NCI-H510A (cell line): ENCODE measurements at regions not wholly inside any gene's neighbourhood (a gene's known extent, or its start where the extent isn't known, plus 50 kb on each side); places are given as distances from the start of the nearest gene placed in this dataset.

Source experiments
- DNase-seq: peaks from one replicate; lab custom pipeline; 2025; lab: John Stamatoyannopoulos, UW

DNA sequence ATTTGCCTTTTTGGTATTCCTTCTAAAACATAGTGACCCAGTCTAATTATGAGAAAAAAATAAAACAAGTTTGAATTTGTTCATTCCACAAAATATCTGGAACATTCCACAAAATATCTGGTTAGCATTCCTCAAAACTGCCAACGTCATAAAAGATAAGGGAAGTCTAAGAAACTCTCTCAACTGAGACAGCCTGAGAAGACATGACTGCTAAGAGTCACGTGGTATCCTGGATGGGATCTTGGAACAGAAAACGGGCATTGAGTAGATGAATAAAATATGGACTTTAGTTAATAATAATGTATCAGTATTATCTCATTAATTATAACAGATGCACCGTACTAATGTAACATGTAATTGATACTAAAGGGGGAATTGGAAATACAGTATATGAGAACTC is 280.9 kb downstream of the ARAP2 start:
- DNase-seq = no peak

- no peak for DNase-seq
Observed at GRCh38 chr4:35963974-35964515, 280.3 kb downstream of the ARAP2 start.

- DNase-seq = no peak
Observed at GRCh38 chr4:35965300-35965699, 279.0 kb downstream of the ARAP2 start.

- DNase-seq = no peak
Observed at GRCh38 chr4:35966566-35966965, 277.7 kb downstream of the ARAP2 start.

- DNase-seq = no peak
Observed at GRCh38 chr4:35970366-35970960, 273.9 kb downstream of the ARAP2 start.

DNA sequence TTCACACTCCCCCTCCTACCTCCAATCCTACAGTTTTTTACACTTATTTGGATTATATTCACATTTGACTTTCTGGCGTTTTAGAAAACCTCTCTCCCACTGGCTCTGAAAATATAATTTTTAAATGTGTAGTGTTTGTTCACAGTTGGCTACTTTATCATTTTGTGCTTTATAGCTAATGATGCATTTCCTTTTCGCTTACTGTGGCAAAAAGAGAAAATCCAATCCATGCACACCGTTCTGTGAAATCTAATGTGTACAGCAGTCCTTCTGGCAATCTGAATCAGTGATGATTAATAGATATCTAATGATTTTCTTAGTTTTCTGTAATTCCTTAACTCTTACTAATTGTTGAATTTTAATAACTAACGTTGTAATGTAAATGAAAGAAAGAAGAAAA is 271.5 kb downstream of the ARAP2 start:
- DNase-seq = no peak

GRCh38 chr4:35975617-35976355 is 268.5 kb downstream of the ARAP2 start:
- no peak for DNase-seq

- no peak for DNase-seq
Observed at GRCh38 chr4:35978551-35978950, 265.8 kb downstream of the ARAP2 start.

- no peak for DNase-seq
Observed at GRCh38 chr4:35982318-35982717, 262.0 kb downstream of the ARAP2 start.

GRCh38 chr4:35986537-35986936 is 257.8 kb downstream of the ARAP2 start:
- DNase-seq = no peak

DNA sequence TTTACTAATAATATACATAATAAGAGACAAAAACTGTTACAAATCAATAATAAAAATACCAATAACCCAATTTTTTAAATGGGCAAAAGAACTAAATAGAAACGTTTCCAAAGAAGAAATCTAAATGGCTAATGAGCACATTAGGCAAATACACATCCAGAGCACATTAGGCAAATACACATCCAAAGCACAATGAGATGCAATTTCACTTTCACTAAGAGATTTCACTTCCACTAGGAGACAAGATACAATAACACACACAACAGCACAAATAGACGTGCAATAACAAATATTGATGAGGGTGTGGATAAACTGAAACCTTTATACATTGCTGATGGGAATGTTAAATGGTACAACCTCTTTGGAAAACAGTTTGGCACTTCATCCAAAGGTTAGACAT is 250.7 kb downstream of the ARAP2 start:
- DNase-seq = no peak

- no peak for DNase-seq
Observed at GRCh38 chr4:36000941-36001557, 243.3 kb downstream of the ARAP2 start.

GRCh38 chr4:36003051-36003450 is 241.3 kb downstream of the ARAP2 start:
- no peak for DNase-seq

GRCh38 chr4:36004204-36004851 is 240.0 kb downstream of the ARAP2 start:
- DNase-seq = no peak

- no peak for DNase-seq
Observed at GRCh38 chr4:36006226-36006625, 238.1 kb downstream of the ARAP2 start.

DNA sequence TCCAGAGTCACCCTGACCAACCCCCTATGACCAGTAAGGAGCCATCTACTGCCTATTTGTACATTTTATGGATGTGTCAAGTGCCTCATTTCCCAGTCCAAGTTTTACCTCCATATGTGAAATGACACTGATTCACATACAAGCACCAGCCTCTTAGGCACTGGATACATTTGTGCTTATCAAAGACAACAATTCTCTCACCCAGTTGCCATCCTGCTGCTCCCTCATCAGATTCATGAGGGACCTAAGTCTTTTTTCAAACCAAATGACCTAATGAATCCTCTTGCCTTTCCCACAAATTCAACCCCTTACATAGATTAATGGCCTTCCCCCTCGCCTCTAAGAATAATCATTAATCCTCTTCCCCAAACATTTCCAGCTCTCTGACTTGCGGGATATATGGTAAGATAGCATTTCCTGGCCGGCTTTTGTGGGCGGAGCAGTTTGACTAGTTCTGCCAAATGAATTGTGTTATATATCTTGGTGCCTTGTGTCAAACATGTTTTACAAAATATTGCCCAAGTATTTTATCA is 233.9 kb downstream of the ARAP2 start:
- DNase-seq = no peak

DNA sequence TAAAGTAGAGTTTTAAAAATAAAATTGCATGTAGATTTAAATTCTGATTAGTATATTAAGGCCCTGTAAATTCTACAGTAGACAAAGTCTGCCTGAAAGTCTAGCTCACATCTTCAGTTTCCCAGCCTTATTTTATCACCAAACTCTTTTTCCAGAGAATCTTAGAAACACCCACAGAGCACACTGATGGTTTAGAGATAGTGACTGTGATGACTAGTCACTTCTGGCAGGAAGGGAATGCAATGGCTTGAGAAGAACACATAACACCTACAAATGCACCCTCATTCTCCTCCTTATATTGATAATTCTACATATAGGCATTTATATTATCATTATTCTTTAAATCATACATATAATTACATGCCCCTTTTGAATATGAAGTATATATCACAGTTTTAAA is 232.9 kb downstream of the ARAP2 start:
- no peak for DNase-seq

- DNase-seq = no peak
Observed at GRCh38 chr4:36012503-36012902, 231.8 kb downstream of the ARAP2 start.

DNA sequence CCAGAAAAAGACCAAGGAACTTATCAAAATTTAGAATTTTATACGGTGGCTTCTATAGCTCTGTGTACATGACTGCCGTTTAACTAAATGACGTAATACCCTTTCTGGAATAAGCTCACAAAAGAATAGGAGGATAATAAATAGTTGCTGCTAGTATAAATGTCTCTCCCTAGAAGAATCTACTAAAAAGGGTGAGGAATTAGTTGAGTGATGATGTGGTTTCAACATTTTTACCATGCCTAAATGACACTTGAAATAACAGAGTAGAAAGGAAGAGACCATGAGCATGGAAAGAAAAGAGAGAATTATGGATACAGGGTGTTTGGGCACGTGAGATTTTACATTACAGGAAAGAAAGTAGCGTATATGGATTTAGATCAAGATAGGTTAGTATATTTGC is 231.1 kb downstream of the ARAP2 start:
- no peak for DNase-seq
